ENCODE measurements at regions not wholly inside any gene's neighbourhood (a gene's known extent, or its start where the extent isn't known, plus 50 kb on each side); places are given as distances from the start of the nearest gene placed in this dataset.

- Histone ChIP-seq H3K4me3 (ENCODE audit: insufficient read depth in 1 of 2, low read depth in 1 of 2, low read length in 2 of 2) (no peak overlapping the region), H2AFZ (ENCODE audit: low read depth, low read length) (no peak overlapping the region), H3K4ac (ENCODE audit: low read depth in 1 of 2, low read length in 2 of 2) (no peak overlapping the region), H3K18ac (ENCODE audit: low read depth in 1 of 2, low read length in 2 of 2) (no peak overlapping the region), H2AK5ac (ENCODE audit: low read length, severe bottlenecking) (no peak overlapping the region), H2BK15ac (ENCODE audit: low read depth, poor library complexity, severe bottlenecking) (no peak overlapping the region), H3K4me1 (ENCODE audit: control insufficient read depth, insufficient read depth, low read depth, low read length) (peaks cover under 1% of the 10 kb centered on the region), H3K9me3 (ENCODE audit: control insufficient read depth, low read length) (no peaks in the 10 kb centered on the region), H3K14ac (ENCODE audit: low read length in 2 of 2) (no peak overlapping the region), H4K91ac (ENCODE audit: low read length) (no peak overlapping the region), H2BK5ac (ENCODE audit: low read depth, low read length, poor library complexity, severe bottlenecking) (no peak overlapping the region), H4K8ac (ENCODE audit: low read length) (no peak overlapping the region), H3K27me3 (ENCODE audit: control insufficient read depth in 1 of 2, insufficient read depth in 1 of 2, low read length in 2 of 2) (peaks cover 19 to 30% of the 10 kb centered on the region in 2 experiments), H3K23ac (ENCODE audit: low read length in 2 of 2) (no peak overlapping the region), H2BK120ac (ENCODE audit: low read depth, low read length) (no peak overlapping the region), H3K79me1 (replicated peaks; ENCODE audit: low read length, poor library complexity, severe bottlenecking) (no peaks in the 10 kb centered on the region), H3K36me3 (ENCODE audit: control insufficient read depth in 1 of 2, insufficient read depth in 2 of 2, low read depth in 1 of 2, low read length in 2 of 2) (no peaks in the 10 kb centered on the region), H3K9ac (ENCODE audit: low read length) (no peak overlapping the region), H3K27ac (ENCODE audit: low read length, poor library complexity, severe bottlenecking) (no peak overlapping the region), H3K4me2 (ENCODE audit: low read length, poor library complexity, severe bottlenecking) (no peak overlapping the region), H2BK12ac (ENCODE audit: low read length in 2 of 2) (no peak overlapping the region)
- no peak for DNase-seq
- WGBS = 86% methylated on average over 4 of the region's 8 CpGs
These were observed 207.3 kb downstream of the FOXD2 start for GRCh38 chr1:47645151-47645550.

GRCh38 chr1:47646676-47647075, 208.8 kb downstream of the FOXD2 start:
- Histone ChIP-seq H2AK5ac (ENCODE audit: low read length, severe bottlenecking) (no peak overlapping the region), H3K4me3 (ENCODE audit: insufficient read depth in 1 of 2, low read depth in 1 of 2, low read length in 2 of 2) (no peak overlapping the region), H3K27ac (ENCODE audit: low read length, poor library complexity, severe bottlenecking) (no peak overlapping the region), H3K14ac (ENCODE audit: low read length in 2 of 2) (no peak overlapping the region), H3K9me3 (ENCODE audit: control insufficient read depth, low read length) (no peaks in the 10 kb centered on the region), H3K4me2 (ENCODE audit: low read length, poor library complexity, severe bottlenecking) (no peak overlapping the region), H2BK15ac (ENCODE audit: low read depth, poor library complexity, severe bottlenecking) (no peak overlapping the region), H3K4me1 (ENCODE audit: control insufficient read depth, insufficient read depth, low read depth, low read length) (peaks cover 3% of the 10 kb centered on the region), H3K23ac (ENCODE audit: low read length in 2 of 2) (no peak overlapping the region), H2BK5ac (ENCODE audit: low read depth, low read length, poor library complexity, severe bottlenecking) (no peak overlapping the region), H3K36me3 (ENCODE audit: control insufficient read depth in 1 of 2, insufficient read depth in 2 of 2, low read depth in 1 of 2, low read length in 2 of 2) (no peaks in the 10 kb centered on the region), H2AFZ (ENCODE audit: low read depth, low read length) (no peak overlapping the region), H3K18ac (ENCODE audit: low read depth in 1 of 2, low read length in 2 of 2) (no peak overlapping the region), H2BK12ac (ENCODE audit: low read length in 2 of 2) (no peak overlapping the region), H3K4ac (ENCODE audit: low read depth in 1 of 2, low read length in 2 of 2) (no peak overlapping the region), H3K79me1 (replicated peaks; ENCODE audit: low read length, poor library complexity, severe bottlenecking) (no peaks in the 10 kb centered on the region), H4K91ac (ENCODE audit: low read length) (no peak overlapping the region), H3K27me3 (ENCODE audit: control insufficient read depth in 1 of 2, insufficient read depth in 1 of 2, low read length in 2 of 2) (peaks cover 19 to 23% of the 10 kb centered on the region in 2 experiments), H4K8ac (ENCODE audit: low read length) (no peak overlapping the region), H2BK120ac (ENCODE audit: low read depth, low read length) (no peak overlapping the region), H3K9ac (ENCODE audit: low read length) (no peak overlapping the region)
- DNase-seq = no peak
- WGBS = 89% methylated on average over 1 of the region's 1 CpG

DNA sequence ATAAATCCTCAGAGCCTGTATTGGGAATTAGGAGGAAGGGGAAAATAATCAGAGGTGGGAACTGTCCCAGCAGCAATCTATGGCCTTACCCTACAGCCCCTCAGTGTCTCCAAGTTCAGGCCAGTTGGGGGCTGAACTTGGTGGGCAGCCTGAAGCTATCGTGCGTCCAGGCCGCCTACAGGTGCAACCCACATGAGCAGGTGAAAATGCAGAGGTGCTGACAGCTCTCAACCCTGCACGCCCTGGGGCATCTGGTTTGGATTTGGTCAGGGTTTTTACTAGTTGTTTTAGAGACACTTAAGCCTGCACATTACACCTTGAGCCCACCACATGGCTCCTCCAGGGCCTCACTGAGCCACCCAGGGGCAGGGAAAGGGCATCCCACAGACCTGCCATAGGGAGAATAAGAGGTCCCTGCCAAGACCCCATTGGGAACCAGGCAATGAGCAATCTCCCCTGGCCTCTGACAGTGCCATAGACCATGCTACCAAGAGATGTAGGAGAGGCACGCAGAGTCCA, 209.5 kb downstream of the FOXD2 start:
- H3K4me1 ChIP-seq (ENCODE audit: control insufficient read depth, insufficient read depth, low read depth, low read length) = peaks cover 3% of the 10 kb centered on the region
- peaks cover 19 to 21% of the 10 kb centered on the region in 2 experiments for H3K27me3 ChIP-seq (ENCODE audit: control insufficient read depth in 1 of 2, insufficient read depth in 1 of 2, low read length in 2 of 2)
- no peak overlapping the region for H3K23ac ChIP-seq (ENCODE audit: low read length in 2 of 2)
- H4K8ac ChIP-seq (ENCODE audit: low read length) = no peak overlapping the region
- no peak overlapping the region for H2AFZ ChIP-seq (ENCODE audit: low read depth, low read length)
- no peak overlapping the region for H3K4me2 ChIP-seq (ENCODE audit: low read length, poor library complexity, severe bottlenecking)
- H2BK12ac ChIP-seq (ENCODE audit: low read length in 2 of 2) = no peak overlapping the region
- H3K14ac ChIP-seq (ENCODE audit: low read length in 2 of 2) = no peak overlapping the region
- H3K4me3 ChIP-seq (ENCODE audit: insufficient read depth in 1 of 2, low read depth in 1 of 2, low read length in 2 of 2) = no peak overlapping the region
- H2BK15ac ChIP-seq (ENCODE audit: low read depth, poor library complexity, severe bottlenecking) = no peak overlapping the region
- no peak overlapping the region for H3K27ac ChIP-seq (ENCODE audit: low read length, poor library complexity, severe bottlenecking)
- no peak overlapping the region for H4K91ac ChIP-seq (ENCODE audit: low read length)
- no peak overlapping the region for H2BK5ac ChIP-seq (ENCODE audit: low read depth, low read length, poor library complexity, severe bottlenecking)
- H3K36me3 ChIP-seq (ENCODE audit: control insufficient read depth in 1 of 2, insufficient read depth in 2 of 2, low read depth in 1 of 2, low read length in 2 of 2) = no peaks in the 10 kb centered on the region
- DNase-seq = no peak
- no peak overlapping the region for H3K4ac ChIP-seq (ENCODE audit: low read depth in 1 of 2, low read length in 2 of 2)
- no peak overlapping the region for H2AK5ac ChIP-seq (ENCODE audit: low read length, severe bottlenecking)
- no peaks in the 10 kb centered on the region for H3K79me1 ChIP-seq (replicated peaks; ENCODE audit: low read length, poor library complexity, severe bottlenecking)
- H3K9ac ChIP-seq (ENCODE audit: low read length) = no peak overlapping the region
- WGBS = 97% methylated on average over 5 of the region's 5 CpGs
- no peak overlapping the region for H3K18ac ChIP-seq (ENCODE audit: low read depth in 1 of 2, low read length in 2 of 2)
- H2BK120ac ChIP-seq (ENCODE audit: low read depth, low read length) = no peak overlapping the region
- no peaks in the 10 kb centered on the region for H3K9me3 ChIP-seq (ENCODE audit: control insufficient read depth, low read length)

- Histone ChIP-seq H4K8ac (ENCODE audit: low read length) (no peak overlapping the region), H3K9me3 (ENCODE audit: control insufficient read depth, low read length) (no peaks in the 10 kb centered on the region), H3K36me3 (ENCODE audit: control insufficient read depth in 1 of 2, insufficient read depth in 2 of 2, low read depth in 1 of 2, low read length in 2 of 2) (no peaks in the 10 kb centered on the region), H3K79me1 (replicated peaks; ENCODE audit: low read length, poor library complexity, severe bottlenecking) (no peaks in the 10 kb centered on the region), H2BK12ac (ENCODE audit: low read length in 2 of 2) (no peak overlapping the region), H3K23ac (ENCODE audit: low read length in 2 of 2) (peak overlapping the region in 1 of 2 experiments; percentile 87), H3K4me3 (ENCODE audit: insufficient read depth in 1 of 2, low read depth in 1 of 2, low read length in 2 of 2) (no peak overlapping the region), H3K27ac (ENCODE audit: low read length, poor library complexity, severe bottlenecking) (no peak overlapping the region), H3K14ac (ENCODE audit: low read length in 2 of 2) (no peak overlapping the region), H3K18ac (ENCODE audit: low read depth in 1 of 2, low read length in 2 of 2) (no peak overlapping the region), H2BK120ac (ENCODE audit: low read depth, low read length) (no peak overlapping the region), H3K9ac (ENCODE audit: low read length) (peak overlapping the region; percentile 60), H2AFZ (ENCODE audit: low read depth, low read length) (no peak overlapping the region), H3K4me1 (ENCODE audit: control insufficient read depth, insufficient read depth, low read depth, low read length) (peaks cover 3% of the 10 kb centered on the region), H3K4me2 (ENCODE audit: low read length, poor library complexity, severe bottlenecking) (no peak overlapping the region), H4K91ac (ENCODE audit: low read length) (no peak overlapping the region), H2BK5ac (ENCODE audit: low read depth, low read length, poor library complexity, severe bottlenecking) (no peak overlapping the region), H2AK5ac (ENCODE audit: low read length, severe bottlenecking) (no peak overlapping the region), H3K4ac (ENCODE audit: low read depth in 1 of 2, low read length in 2 of 2) (no peak overlapping the region), H2BK15ac (ENCODE audit: low read depth, poor library complexity, severe bottlenecking) (no peak overlapping the region), H3K27me3 (ENCODE audit: control insufficient read depth in 1 of 2, insufficient read depth in 1 of 2, low read length in 2 of 2) (peaks cover 15 to 29% of the 10 kb centered on the region in 2 experiments)
- DNase-seq = peak; percentile 75
- 15% methylated on average over 7 of the region's 7 CpGs for WGBS
These were observed 212.4 kb downstream of the FOXD2 start for GRCh38 chr1:47650205-47650604.

Data from mesenchymal stem cell (in vitro differentiated cells and primary cell).